ENCODE measurements at regions not wholly inside any gene's neighbourhood (a gene's known extent, or its start where the extent isn't known, plus 50 kb on each side); places are given as distances from the start of the nearest gene placed in this dataset.

DNA sequence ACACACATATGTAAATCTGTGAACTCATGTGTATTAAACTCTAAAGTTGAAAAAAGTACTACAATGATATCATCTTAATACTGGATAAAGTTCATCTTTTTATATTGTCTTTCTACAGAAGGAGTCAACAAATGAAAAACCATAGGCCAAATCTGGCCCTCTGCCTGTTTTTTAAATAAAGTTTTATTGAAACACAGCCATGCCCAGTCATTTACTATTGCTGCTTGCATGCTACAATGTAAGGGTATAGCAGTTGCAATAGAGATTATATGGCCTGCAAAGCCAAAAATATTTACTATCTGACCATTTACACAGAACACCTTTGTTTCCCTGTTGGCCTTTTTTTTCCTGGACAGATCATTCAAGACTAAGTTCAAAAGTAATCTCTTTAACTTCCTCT, 374.6 kb upstream of the ARID1B start:
- TF ChIP-seq, protein P1, sequence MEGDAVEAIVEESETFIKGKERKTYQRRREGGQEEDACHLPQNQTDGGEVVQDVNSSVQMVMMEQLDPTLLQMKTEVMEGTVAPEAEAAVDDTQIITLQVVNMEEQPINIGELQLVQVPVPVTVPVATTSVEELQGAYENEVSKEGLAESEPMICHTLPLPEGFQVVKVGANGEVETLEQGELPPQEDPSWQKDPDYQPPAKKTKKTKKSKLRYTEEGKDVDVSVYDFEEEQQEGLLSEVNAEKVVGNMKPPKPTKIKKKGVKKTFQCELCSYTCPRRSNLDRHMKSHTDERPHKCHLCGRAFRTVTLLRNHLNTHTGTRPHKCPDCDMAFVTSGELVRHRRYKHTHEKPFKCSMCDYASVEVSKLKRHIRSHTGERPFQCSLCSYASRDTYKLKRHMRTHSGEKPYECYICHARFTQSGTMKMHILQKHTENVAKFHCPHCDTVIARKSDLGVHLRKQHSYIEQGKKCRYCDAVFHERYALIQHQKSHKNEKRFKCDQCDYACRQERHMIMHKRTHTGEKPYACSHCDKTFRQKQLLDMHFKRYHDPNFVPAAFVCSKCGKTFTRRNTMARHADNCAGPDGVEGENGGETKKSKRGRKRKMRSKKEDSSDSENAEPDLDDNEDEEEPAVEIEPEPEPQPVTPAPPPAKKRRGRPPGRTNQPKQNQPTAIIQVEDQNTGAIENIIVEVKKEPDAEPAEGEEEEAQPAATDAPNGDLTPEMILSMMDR (IDR thresholded peaks at IDR 0.05; ENCODE audit: low read depth, low read length, missing control alignments) = no peak
- H3K4me3 ChIP-seq (replicated peaks; ENCODE audit: low read depth, low read length) = no peak overlapping the region

DNA sequence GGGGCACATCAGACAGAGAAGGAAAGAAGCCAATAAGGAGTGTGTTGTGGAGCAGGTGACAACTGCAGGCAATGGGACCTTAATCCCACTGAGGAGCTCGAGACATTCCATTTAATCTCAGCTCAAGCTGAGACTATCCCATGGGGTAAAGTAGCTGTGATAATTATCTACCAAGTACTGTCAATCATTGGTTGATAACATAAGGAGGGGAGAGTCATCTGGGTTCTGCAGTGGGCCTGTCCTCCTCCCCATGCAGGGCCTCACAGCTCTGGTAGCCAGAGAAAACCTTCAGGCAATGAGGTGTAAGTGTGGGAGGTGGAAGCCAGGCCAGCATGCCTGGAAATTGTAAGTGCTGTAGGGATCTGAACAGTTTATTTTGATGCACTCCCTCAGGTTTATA, 375.0 kb upstream of the ARID1B start:
- TF ChIP-seq, protein P1 (IDR thresholded peaks at IDR 0.05; ENCODE audit: low read depth, low read length, missing control alignments) = no peak
- DNase-seq (ENCODE audit: extremely low read depth, low read depth) = no peak
- no peak overlapping the region for H3K4me3 ChIP-seq (replicated peaks; ENCODE audit: low read depth, low read length)

More for the DNA sequence above, 374.6 kb upstream of the ARID1B start:
- no peak for DNase-seq (ENCODE audit: extremely low read depth, low read depth)

- H3K4me3 ChIP-seq (replicated peaks; ENCODE audit: low read depth, low read length) = no peak overlapping the region
- TF ChIP-seq, protein P1 (IDR thresholded peaks at IDR 0.05; ENCODE audit: low read depth, low read length, missing control alignments) = no peak
- no peak for DNase-seq (ENCODE audit: extremely low read depth, low read depth)
Observed at GRCh38 chr6:156400487-156400886, 376.7 kb upstream of the ARID1B start.

DNA sequence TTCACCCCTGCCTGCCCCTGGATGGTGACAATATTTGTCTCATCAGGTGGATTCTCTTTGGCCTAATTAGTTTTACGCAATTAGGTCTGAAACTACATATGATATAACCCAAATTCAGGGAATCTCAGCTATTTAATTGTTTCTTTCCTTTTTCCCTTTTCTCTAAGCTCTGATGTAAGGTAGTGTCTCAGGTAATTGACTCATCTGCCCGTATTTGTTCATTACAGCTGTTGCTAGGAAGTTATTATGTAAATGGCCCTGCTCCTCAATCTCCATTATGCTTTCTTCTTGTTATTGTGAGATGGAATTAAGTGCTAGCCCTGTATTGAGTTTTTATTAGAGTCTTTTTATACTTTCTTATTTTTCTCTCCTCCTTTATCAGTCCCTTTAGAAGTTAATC, 378.2 kb upstream of the ARID1B start:
- TF ChIP-seq, protein P1 (IDR thresholded peaks at IDR 0.05; ENCODE audit: low read depth, low read length, missing control alignments) = no peak
- no peak for DNase-seq (ENCODE audit: extremely low read depth, low read depth)
- H3K4me3 ChIP-seq (replicated peaks; ENCODE audit: low read depth, low read length) = no peak overlapping the region

DNA sequence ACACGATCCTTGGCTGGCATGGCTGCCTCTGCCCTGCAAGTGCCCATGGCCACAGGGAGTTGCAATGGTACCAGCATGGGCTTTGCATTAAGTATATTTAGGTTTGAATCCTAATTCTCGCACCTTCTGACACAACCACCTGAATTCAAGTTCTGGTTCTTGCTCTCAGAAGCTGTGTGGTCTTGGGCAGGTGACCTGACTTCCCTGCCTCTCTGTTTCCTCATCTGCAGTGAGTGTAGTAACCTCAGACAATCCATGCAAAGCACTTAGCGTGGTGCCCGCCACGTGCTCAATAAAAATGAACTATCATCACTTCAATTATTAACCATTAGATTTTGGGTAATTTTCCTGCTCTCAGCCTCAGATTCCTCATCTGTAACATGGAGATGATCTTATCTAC, 378.8 kb upstream of the ARID1B start:
- no peak for DNase-seq (ENCODE audit: extremely low read depth, low read depth)
- TF ChIP-seq, protein P1 (IDR thresholded peaks at IDR 0.05; ENCODE audit: low read depth, low read length, missing control alignments) = no peak
- no peak overlapping the region for H3K4me3 ChIP-seq (replicated peaks; ENCODE audit: low read depth, low read length)

- no peak for DNase-seq (ENCODE audit: extremely low read depth, low read depth)
- TF ChIP-seq, protein P1 (IDR thresholded peaks at IDR 0.05; ENCODE audit: low read depth, low read length, missing control alignments) = no peak
- no peak overlapping the region for H3K4me3 ChIP-seq (replicated peaks; ENCODE audit: low read depth, low read length)
Observed at GRCh38 chr6:156396791-156397418, 380.3 kb upstream of the ARID1B start.
